H1 (cell line): ENCODE measurements at regions not wholly inside any gene's neighbourhood (a gene's known extent, or its start where the extent isn't known, plus 50 kb on each side); places are given as distances from the start of the nearest gene placed in this dataset.
A peak's percentile ranks its signal among the peaks of the same experiment; 100 is the strongest.

Experiments
- CTCF ChIA-PET: fragments of 300-600 bp; sonication (Branson Sonifier 250); formaldehyde crosslinking; loops from one replicate; lab custom pipeline; 2021; ENCODE audit not compliant: partially characterized antibody; lab: Charles Lee
- POLR2A ChIA-PET: fragments of 300-600 bp; sonication (Branson Sonifier 250); formaldehyde crosslinking; loops from one replicate; lab custom pipeline; 2021; ENCODE audit warnings: inconsistent platforms; ENCODE audit not compliant: partially characterized antibody; lab: Charles Lee
- DNase-seq, 2 experiments: peaks; one replicate each; pipeline versions ENCODE4 v3.0.0 to v3.0.0-alpha.2; 2010 to 2022; ENCODE audit warnings: low spot score in 2 of 2, low read depth in 1 of 2, mixed read lengths in 1 of 2
- FAIRE-seq: peaks from 2 replicates; lab custom pipeline; 2011; peaks lifted over from hg19 to GRCh38; lab: Jason Lieb, UNC
- H2AFZ ChIP-seq: 2 replicates; pipeline ENCODE4 v1.8.1; 2012; ENCODE audit warnings: low read length, inconsistent platforms
- H2AK5ac ChIP-seq: 2 replicates; pipeline ENCODE4 v1.6.1; 2013; ENCODE audit warnings: low read depth, low read length
- H2BK120ac ChIP-seq: replicated peaks from 2 replicates; pipeline ENCODE3; 2013; ENCODE audit warnings: low read depth, low read length, inconsistent platforms
- H2BK12ac ChIP-seq: 2 replicates; pipeline ENCODE4 v1.6.1; 2013; ENCODE audit warnings: low read depth, low read length
- H2BK15ac ChIP-seq: 2 replicates; pipeline ENCODE4 v1.6.1; 2013; ENCODE audit warnings: low read length
- H2BK20ac ChIP-seq: 2 replicates; pipeline ENCODE4 v1.6.1; 2013; ENCODE audit warnings: low read length
- H2BK5ac ChIP-seq: 2 replicates; pipeline ENCODE4 v1.6.1; 2013; ENCODE audit warnings: low read depth, low read length
- H3K14ac ChIP-seq: 2 replicates; pipeline ENCODE4 v1.6.1; 2013; ENCODE audit warnings: inconsistent platforms; ENCODE audit not compliant: insufficient read length
- H3K18ac ChIP-seq: 2 replicates; pipeline ENCODE4 v1.6.1; 2013; ENCODE audit warnings: low read length; ENCODE audit errors: extremely low read depth
- H3K23ac ChIP-seq: 2 replicates; pipeline ENCODE4 v1.6.1; 2013; ENCODE audit warnings: inconsistent platforms; ENCODE audit not compliant: insufficient read length
- H3K23me2 ChIP-seq: 2 replicates; pipeline ENCODE4 v1.6.1; 2013; ENCODE audit warnings: low read depth, low read length
- H3K27ac ChIP-seq: 2 replicates; pipeline ENCODE4 v1.6.1; 2011; ENCODE audit warnings: low read depth, low read length, inconsistent platforms
- H3K27me3 ChIP-seq, 4 experiments: replicated peaks in 1 of 4; 1 replicate in 1 of 4; 2 replicates in 3 of 4; pipeline versions ENCODE4 v1.6.1 to v1.8.1; 2011 to 2013; ENCODE audit warnings: low read length in 3 of 4, mild to moderate bottlenecking in 3 of 4, inconsistent platforms in 2 of 4, mixed read lengths in 2 of 4, moderate library complexity in 1 of 4; ENCODE audit not compliant: control insufficient read depth in 3 of 4, insufficient read depth in 3 of 4; ENCODE audit errors: extremely low read depth in 1 of 4
- H3K36me3 ChIP-seq, 4 experiments: 2 replicates each; pipeline versions ENCODE4 v1.6.1 to v1.8.1; 2011 to 2013; ENCODE audit warnings: mild to moderate bottlenecking in 4 of 4, low read length in 3 of 4, moderate library complexity in 2 of 4, control low read depth in 1 of 4, inconsistent platforms in 1 of 4; ENCODE audit not compliant: insufficient read depth in 4 of 4, control insufficient read depth in 2 of 4
- H3K4ac ChIP-seq: replicated peaks from 2 replicates; pipeline ENCODE3; 2013; ENCODE audit warnings: low read length, low read depth, mixed read lengths, inconsistent platforms; ENCODE audit not compliant: insufficient read length
- H3K4me1 ChIP-seq, 4 experiments: replicated peaks in 1 of 4; 1 replicate in 1 of 4; 2 replicates in 3 of 4; pipeline versions ENCODE4 v1.6.1 to v1.8.1; 2011 to 2013; ENCODE audit warnings: low read length in 3 of 4, inconsistent platforms in 2 of 4, mixed read lengths in 1 of 4; ENCODE audit not compliant: insufficient read depth in 4 of 4, control insufficient read depth in 3 of 4
- H3K4me2 ChIP-seq, 2 experiments: 2 replicates each; pipeline versions ENCODE4 v1.6.1 to v1.8.1; 2011 to 2013; ENCODE audit warnings: low read depth in 2 of 2, low read length in 2 of 2, control low read depth in 1 of 2, inconsistent platforms in 1 of 2, mild to moderate bottlenecking in 1 of 2; ENCODE audit not compliant: insufficient read depth in 1 of 2
- H3K4me3 ChIP-seq, 4 experiments: fragments of 200-600, 300-600 bp in 1 of 4; sonication (generic), shearing (Covaris generic), sonication (Bioruptor Twin) in 1 of 4; 2 replicates each; pipeline versions ENCODE4 v1.5.1 to v1.8.1; 2011 to 2016; ENCODE audit warnings: low read length in 4 of 4, low read depth in 3 of 4, control low read depth in 2 of 4, inconsistent platforms in 2 of 4, mild to moderate bottlenecking in 2 of 4, mixed read lengths in 1 of 4, moderate library complexity in 1 of 4; ENCODE audit not compliant: insufficient read depth in 2 of 4; ENCODE audit errors: extremely low read depth in 1 of 4
- H3K56ac ChIP-seq: replicated peaks from 2 replicates; pipeline ENCODE3; 2013; ENCODE audit warnings: low read depth, mild to moderate bottlenecking, mixed read lengths, low read length, inconsistent platforms; ENCODE audit not compliant: insufficient read length
- H3K79me1 ChIP-seq: 2 replicates; pipeline ENCODE4 v1.6.1; 2013; ENCODE audit warnings: low read depth, low read length, control low read depth
- H3K79me2 ChIP-seq, 2 experiments: 2 replicates each; pipeline versions ENCODE4 v1.6.1 to v1.8.1; 2012 to 2013; ENCODE audit warnings: low read length in 2 of 2, mild to moderate bottlenecking in 2 of 2, inconsistent platforms in 1 of 2; ENCODE audit not compliant: insufficient read depth in 2 of 2, control insufficient read depth in 1 of 2
- H3K9ac ChIP-seq, 4 experiments: replicated peaks in 1 of 4; 1 replicate in 1 of 4; 2 replicates in 3 of 4; pipeline versions ENCODE4 v1.6.1 to v1.8.1; 2011 to 2013; ENCODE audit warnings: low read depth in 3 of 4, low read length in 3 of 4, control low read depth in 2 of 4, mild to moderate bottlenecking in 2 of 4, moderate library complexity in 2 of 4, inconsistent platforms in 1 of 4; ENCODE audit errors: extremely low read depth in 1 of 4
- H3K9me3 ChIP-seq, 2 experiments: 2 replicates each; pipeline versions ENCODE4 v1.6.1 to v1.8.1; 2012 to 2013; ENCODE audit warnings: mild to moderate bottlenecking in 2 of 2, moderate library complexity in 2 of 2, control low read depth in 1 of 2, inconsistent platforms in 1 of 2, low read depth in 1 of 2, low read length in 1 of 2, mixed read lengths in 1 of 2; ENCODE audit not compliant: insufficient read depth in 2 of 2
- H4K20me1 ChIP-seq, 2 experiments: replicated peaks in 1 of 2; 2 replicates each; pipeline versions ENCODE3 to v1.8.1; 2011 to 2013; ENCODE audit warnings: inconsistent platforms in 2 of 2, low read length in 2 of 2, mild to moderate bottlenecking in 1 of 2; ENCODE audit not compliant: insufficient read depth in 2 of 2, control insufficient read depth in 1 of 2
- H4K5ac ChIP-seq: 2 replicates; pipeline ENCODE4 v1.6.1; 2013; ENCODE audit warnings: low read length, low read depth, mixed read lengths, inconsistent platforms; ENCODE audit not compliant: insufficient read length
- H4K8ac ChIP-seq: 2 replicates; pipeline ENCODE4 v1.8.0; 2013; ENCODE audit warnings: mild to moderate bottlenecking, moderate library complexity, low read length, inconsistent platforms; ENCODE audit not compliant: insufficient read depth; ENCODE audit errors: extremely low read depth
- H4K91ac ChIP-seq: replicated peaks from 2 replicates; pipeline ENCODE3; 2013; ENCODE audit warnings: low read length, mixed read lengths, inconsistent platforms; ENCODE audit not compliant: insufficient read length
- TCF12 ChIP-seq: IDR thresholded peaks from 2 replicates; pipeline ENCODE4 v1.6.1; 2011; ENCODE audit warnings: low read depth, mild to moderate bottlenecking, low read length
- ZNF274 ChIP-seq: IDR thresholded peaks from 2 replicates; pipeline ENCODE4 v1.7.0; 2012; ENCODE audit warnings: low read length, borderline replicate concordance; ENCODE audit errors: extremely low read depth

GRCh38 chr11:98130117-98130625, 890.6 kb upstream of the CNTN5 start:
- no peak overlapping the region for H2AK5ac ChIP-seq
- H3K4me1 ChIP-seq, result no peaks in the 10 kb centered on the region
- H3K79me1 ChIP-seq, result no peaks in the 10 kb centered on the region
- H3K23me2 ChIP-seq, result no peaks in the 10 kb centered on the region
- no peaks in the 10 kb centered on the region for H4K20me1 ChIP-seq
- H4K8ac ChIP-seq, result no peak overlapping the region
- H3K27ac ChIP-seq, result no peak overlapping the region
- H2BK15ac ChIP-seq, result no peak overlapping the region
- POLR2A ChIA-PET, result no interaction called here
- H3K14ac ChIP-seq, result no peak overlapping the region
- H3K79me2 ChIP-seq, result no peaks in the 10 kb centered on the region
- no peak for TF ChIP-seq TCF12
- peak; percentile 55; the same call in 1 of the 2 replicates for TF ChIP-seq ZNF274
- no peak overlapping the region for H2BK20ac ChIP-seq
- no peak overlapping the region for H4K5ac ChIP-seq
- CTCF ChIA-PET, result no interaction called here
- no peak overlapping the region for H3K4ac ChIP-seq
- H3K27me3 ChIP-seq, result no peaks in the 10 kb centered on the region
- no peak overlapping the region for H2AFZ ChIP-seq
- H2BK5ac ChIP-seq, result no peak overlapping the region
- no peak overlapping the region for H3K18ac ChIP-seq
- H3K23ac ChIP-seq, result no peak overlapping the region
- H3K9ac ChIP-seq, result no peak overlapping the region
- DNase-seq (no peak), FAIRE-seq (no peak)
- no peak overlapping the region for H2BK12ac ChIP-seq
- no peak overlapping the region for H3K56ac ChIP-seq
- no peaks in the 10 kb centered on the region for H3K9me3 ChIP-seq
- no peak overlapping the region for H4K91ac ChIP-seq
- no peaks in the 10 kb centered on the region for H3K36me3 ChIP-seq
- H2BK120ac ChIP-seq, result no peak overlapping the region
- no peak overlapping the region for H3K4me2 ChIP-seq
- H3K4me3 ChIP-seq, result no peak overlapping the region
